Pancreas (tissue), 10 donors: ENCODE measurements at regions not wholly inside any gene's neighbourhood (a gene's known extent, or its start where the extent isn't known, plus 50 kb on each side); places are given as distances from the start of the nearest gene placed in this dataset.

Experiments
- ATAC-seq, 4 donors: fragments of 200-7000 bp; cut with Tn5 transposase; one replicate each; pipeline versions ENCODE4 v1.8.0 to v1.9.1; 2020; ENCODE audit warnings: mild to moderate bottlenecking in 4 of 4, moderate library complexity in 4 of 4
- DNase-seq, 6 donors: peaks; one replicate each; pipeline ENCODE4 v3.0.0-alpha.2; 2020
- FAIRE-seq: peaks from 2 replicates; lab custom pipeline; 2012; peaks lifted over from hg19 to GRCh38; lab: Jason Lieb, UNC
- H3K27ac ChIP-seq, 4 donors: fragments of 200-600 bp; sonication (generic); 1 replicate in 3 of 4; 2 replicates in 1 of 4; pipeline versions ENCODE4 v1.5.0 to v1.8.0; 2020
- H3K27me3 ChIP-seq, 4 donors: fragments of 200-600 bp; one replicate each; pipeline ENCODE4 v1.8.0; 2021
- H3K36me3 ChIP-seq, 3 donors: fragments of 200-600 bp; sonication (generic) in 1 of 3; one replicate each; pipeline versions ENCODE4 v1.5.0 to v1.8.0; 2020 to 2021
- H3K4me1 ChIP-seq, 3 donors: fragments of 200-600 bp; one replicate each; pipeline ENCODE4 v1.8.0; 2021
- H3K4me3 ChIP-seq, 4 donors: fragments of 200-600 bp; sonication (generic) in 2 of 4; one replicate each; pipeline versions ENCODE4 v1.5.0 to v1.8.0; 2020 to 2021
- H3K9me3 ChIP-seq, 4 donors: fragments of 200-600 bp; one replicate each; pipeline ENCODE4 v1.8.0; 2021
- WGBS, 2 donors: extraction: QIAGEN DNeasy Blood & Tissue Kit; methylation state at CpG; one replicate each; pipeline ENCODE4 v1.1.7; 2013; 5-methylcytosine and 5-hydroxymethylcytosine counted together
- intact Hi-C, 3 donors: fragments of 100-400 bp; cut with DNase I; formaldehyde crosslinking; loops; one replicate each; pipeline versions ENCODE4 v1.11.1 to v1.14.2; 2022
- TF ChIP-seq, protein P1 (sequence below), 4 donors: fragments of 200-600 bp; sonication (generic) in 3 of 4; IDR thresholded peaks; one replicate each; pipeline versions ENCODE4 v1.5.0 to v1.8.0; 2021; ENCODE audit warnings: antibody characterized with exemption in 4 of 4
- donor health status: healthy with polysubstance abuse.
- donor health status: DM: no; HTN: no; CAD: no; lungs with moderate emphysema.
- donor health status: DM: no; HTN: no; CAD: no.
- donor health status: control.
- donor health status: control.
- donor health status: Bipolar disorder and iron deficiency.
- donor health status: DM: yes; HTN: yes; CAD: no.
- donor health status: DM: no; HTN: no; CAD: no.
- donor health status: DM: no; HTN: no; CAD: no.
- donor health status: DM: yes; HTN: yes; CAD: no.

DNA sequence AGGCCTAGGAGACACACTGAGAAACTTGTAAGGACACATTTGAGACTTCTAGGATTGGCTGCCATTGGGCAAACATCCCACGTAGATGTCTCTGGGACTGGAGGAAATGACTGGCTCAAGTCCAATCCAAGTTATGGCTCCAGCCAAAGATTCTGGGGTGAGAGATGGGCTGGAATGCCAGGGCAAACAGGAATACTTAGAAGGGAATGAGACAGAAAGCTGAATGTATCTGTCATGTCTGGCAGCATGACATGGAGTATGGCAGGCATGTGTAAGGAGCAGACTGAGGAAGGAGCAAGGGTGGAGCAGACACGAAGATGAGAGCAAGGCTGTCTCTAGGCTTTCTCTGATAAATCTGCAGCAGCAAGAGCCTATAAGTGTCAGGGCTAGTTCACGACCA lies 209.2 kb downstream of the PHLDA1 start:
- TF ChIP-seq, protein P1, sequence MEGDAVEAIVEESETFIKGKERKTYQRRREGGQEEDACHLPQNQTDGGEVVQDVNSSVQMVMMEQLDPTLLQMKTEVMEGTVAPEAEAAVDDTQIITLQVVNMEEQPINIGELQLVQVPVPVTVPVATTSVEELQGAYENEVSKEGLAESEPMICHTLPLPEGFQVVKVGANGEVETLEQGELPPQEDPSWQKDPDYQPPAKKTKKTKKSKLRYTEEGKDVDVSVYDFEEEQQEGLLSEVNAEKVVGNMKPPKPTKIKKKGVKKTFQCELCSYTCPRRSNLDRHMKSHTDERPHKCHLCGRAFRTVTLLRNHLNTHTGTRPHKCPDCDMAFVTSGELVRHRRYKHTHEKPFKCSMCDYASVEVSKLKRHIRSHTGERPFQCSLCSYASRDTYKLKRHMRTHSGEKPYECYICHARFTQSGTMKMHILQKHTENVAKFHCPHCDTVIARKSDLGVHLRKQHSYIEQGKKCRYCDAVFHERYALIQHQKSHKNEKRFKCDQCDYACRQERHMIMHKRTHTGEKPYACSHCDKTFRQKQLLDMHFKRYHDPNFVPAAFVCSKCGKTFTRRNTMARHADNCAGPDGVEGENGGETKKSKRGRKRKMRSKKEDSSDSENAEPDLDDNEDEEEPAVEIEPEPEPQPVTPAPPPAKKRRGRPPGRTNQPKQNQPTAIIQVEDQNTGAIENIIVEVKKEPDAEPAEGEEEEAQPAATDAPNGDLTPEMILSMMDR (IDR thresholded peaks at IDR 0.05), result no peak
- no peak for DNase-seq
- H3K4me1 ChIP-seq, result no peaks in the 10 kb centered on the region
- no peak overlapping the region for H3K4me3 ChIP-seq
- intact Hi-C loops, result no loop called here
- H3K27ac ChIP-seq, result no peak overlapping the region
- 89 to 94% methylated on average over 3 of the region's 3 CpGs for WGBS, 2 donors
- FAIRE-seq, result no peak
- no peak for ATAC-seq
- H3K9me3 ChIP-seq, result no peaks in the 10 kb centered on the region
- no peaks in the 10 kb centered on the region for H3K36me3 ChIP-seq
- H3K27me3 ChIP-seq, result no peaks in the 10 kb centered on the region

DNA sequence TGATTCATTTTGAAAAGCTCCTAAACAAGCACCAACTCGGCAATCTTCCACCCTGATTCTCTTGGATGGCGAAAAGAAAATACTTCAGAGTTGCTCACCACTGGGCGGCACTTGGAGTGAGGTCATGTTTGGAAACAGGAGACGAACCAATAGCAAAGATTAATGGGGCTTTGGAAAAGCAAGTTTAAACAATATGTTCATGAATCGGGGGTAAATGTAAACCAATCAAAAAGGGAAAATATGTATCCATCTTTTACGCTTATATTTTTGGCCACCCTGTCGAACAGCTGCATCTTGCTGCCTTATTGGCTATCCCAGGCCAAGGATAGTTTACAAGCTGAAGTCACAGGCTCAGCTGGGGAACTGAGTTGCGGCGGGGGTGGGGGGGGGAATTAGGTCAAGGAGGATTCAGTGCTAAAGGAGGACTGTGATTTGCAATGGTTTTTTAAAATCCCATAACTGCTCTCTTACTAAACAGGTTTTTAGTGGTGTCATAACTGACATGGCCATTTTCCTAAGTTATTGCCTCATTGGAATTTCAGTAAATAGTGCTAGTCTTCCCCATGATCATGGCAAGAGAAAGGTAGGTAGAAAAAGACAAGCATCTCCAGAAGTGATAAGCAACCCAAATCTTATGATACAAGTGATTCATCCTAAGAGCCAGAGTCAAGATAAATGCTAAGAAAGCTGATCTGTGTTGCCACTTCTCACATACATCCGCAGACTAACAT lies 210.6 kb downstream of the PHLDA1 start:
- no peaks in the 10 kb centered on the region for H3K4me1 ChIP-seq
- ATAC-seq (peak in 2 of 4 donors; percentile 35 to 40), DNase-seq (no peak), FAIRE-seq (no peak)
- H3K4me3 ChIP-seq, result no peak overlapping the region
- no peak overlapping the region for H3K27ac ChIP-seq
- TF ChIP-seq, protein P1 (IDR thresholded peaks at IDR 0.05), result no peak
- 92 to 95% methylated on average over 10 of the region's 10 CpGs for WGBS, 2 donors
- intact Hi-C loops, result no loop called here
- no peaks in the 10 kb centered on the region for H3K9me3 ChIP-seq
- H3K27me3 ChIP-seq, result no peaks in the 10 kb centered on the region
- no peaks in the 10 kb centered on the region for H3K36me3 ChIP-seq

DNA sequence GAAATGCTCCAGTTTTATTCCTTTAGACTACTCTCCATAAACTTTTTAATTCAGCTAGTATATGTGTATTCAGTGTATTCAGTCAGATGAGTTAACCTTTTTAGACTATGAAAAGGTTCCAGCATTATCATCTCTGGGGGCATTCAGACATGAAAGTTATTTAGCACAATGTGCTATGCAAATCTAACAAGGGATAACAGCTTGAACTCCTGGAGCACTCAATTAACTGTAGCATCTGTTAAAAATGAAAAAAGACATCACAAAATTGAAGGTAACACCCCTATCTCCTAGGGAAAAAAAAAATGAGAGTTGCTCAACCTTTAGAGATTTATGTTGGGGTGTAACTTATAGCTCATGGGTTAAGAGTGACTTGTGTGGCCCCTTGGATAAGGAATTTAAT lies 211.5 kb downstream of the PHLDA1 start:
- Histone ChIP-seq H3K4me3 (no peak overlapping the region), H3K27ac (no peak overlapping the region), H3K27me3 (no peaks in the 10 kb centered on the region), H3K9me3 (no peaks in the 10 kb centered on the region), H3K36me3 (no peaks in the 10 kb centered on the region), H3K4me1 (no peaks in the 10 kb centered on the region)
- no peak for FAIRE-seq
- TF ChIP-seq, protein P1 (IDR thresholded peaks at IDR 0.05), result no peak
- DNase-seq, result no peak
- intact Hi-C loops, result no loop called here
- ATAC-seq, result no peak

DNA sequence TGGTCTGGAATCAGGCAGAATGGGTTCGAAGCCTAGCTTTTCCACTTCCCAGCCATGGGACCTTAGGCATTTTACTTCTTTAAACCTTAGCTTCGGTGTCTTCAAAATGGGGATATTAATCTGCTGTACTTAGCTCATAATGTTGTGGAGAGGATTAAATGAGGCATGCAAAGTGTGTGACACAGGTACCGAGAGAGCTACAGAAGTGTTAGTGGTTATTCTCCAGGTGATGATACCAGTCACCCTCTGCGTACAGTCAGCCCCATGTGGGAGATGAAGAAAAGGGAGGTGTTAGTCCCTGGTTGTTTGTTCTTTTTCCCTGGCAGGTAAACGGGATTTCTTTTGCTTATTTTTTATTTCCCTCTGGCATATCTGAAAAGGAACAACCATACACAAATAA lies 212.1 kb downstream of the PHLDA1 start:
- peak in 2 of 4 donors; percentile 41 for ATAC-seq
- DNase-seq, result no peak
- H3K27me3 ChIP-seq, result no peaks in the 10 kb centered on the region
- no peak overlapping the region for H3K27ac ChIP-seq
- no peaks in the 10 kb centered on the region for H3K9me3 ChIP-seq
- no peaks in the 10 kb centered on the region for H3K36me3 ChIP-seq
- TF ChIP-seq, protein P1 (IDR thresholded peaks at IDR 0.05), result no peak
- no peak for FAIRE-seq
- no peak overlapping the region for H3K4me3 ChIP-seq
- intact Hi-C loops, result no loop called here
- WGBS, 2 donors, result 79 to 84% methylated on average over 5 of the region's 5 CpGs
- H3K4me1 ChIP-seq, result no peaks in the 10 kb centered on the region

- no peaks in the 10 kb centered on the region for H3K4me1 ChIP-seq
- no peak overlapping the region for H3K27ac ChIP-seq
- ATAC-seq (no peak), FAIRE-seq (no peak), DNase-seq (no peak)
- TF ChIP-seq, protein P1 (IDR thresholded peaks at IDR 0.05), result no peak
- intact Hi-C loops, result no loop called here
- H3K4me3 ChIP-seq, result no peak overlapping the region
- H3K36me3 ChIP-seq, result no peaks in the 10 kb centered on the region
- H3K9me3 ChIP-seq, result no peaks in the 10 kb centered on the region
- no peaks in the 10 kb centered on the region for H3K27me3 ChIP-seq
These were observed 212.7 kb downstream of the PHLDA1 start for GRCh38 chr12:75818863-75819262.
